Inflammatory macrophage treated with lipopolysaccharide for 4 hours (primary cell): ENCODE measurements at regions not wholly inside any gene's neighbourhood (a gene's known extent, or its start where the extent isn't known, plus 50 kb on each side); places are given as distances from the start of the nearest gene placed in this dataset.
A peak's percentile ranks its signal among the peaks of the same experiment; 100 is the strongest.
"Not testable (repeated sequence)": the region's sequence is repeated elsewhere in the genome, so short reads cannot be mapped to it uniquely, and the experiment has no call there.

Source experiments
- DNase-seq: peaks from one replicate; pipeline ENCODE4 v3.0.0-alpha.2; 2020

GRCh38 chr7:65251851-65252620 is 121.6 kb upstream of the ZNF92 start:
- no peak for DNase-seq

GRCh38 chr7:65250697-65251395 is 122.8 kb upstream of the ZNF92 start:
- no peak for DNase-seq

- no peak for DNase-seq
These were observed 123.4 kb upstream of the ZNF92 start for GRCh38 chr7:65250216-65250615.

- DNase-seq: no peak
These were observed 126.2 kb upstream of the ZNF92 start for GRCh38 chr7:65247491-65247890.

- no peak for DNase-seq
These were observed 133.8 kb upstream of the ZNF92 start for GRCh38 chr7:65239707-65240352.

GRCh38 chr7:65239324-65239706 is 134.3 kb upstream of the ZNF92 start:
- DNase-seq: no peak

GRCh38 chr7:65238785-65239184 is 134.9 kb upstream of the ZNF92 start:
- DNase-seq: no peak

- no peak for DNase-seq
These were observed 138.1 kb upstream of the ZNF92 start for GRCh38 chr7:65235586-65235985.

- no peak for DNase-seq
These were observed 140.1 kb upstream of the ZNF92 start for GRCh38 chr7:65233409-65234034.

GRCh38 chr7:65230231-65230630 is 143.4 kb upstream of the ZNF92 start:
- DNase-seq: no peak

GRCh38 chr7:65225422-65226006 is 148.1 kb upstream of the ZNF92 start:
- DNase-seq: no peak

- no peak for DNase-seq
These were observed 151.0 kb upstream of the ZNF92 start for GRCh38 chr7:65222655-65223054.

GRCh38 chr7:65221683-65222082 is 152.0 kb upstream of the ZNF92 start:
- no peak for DNase-seq

GRCh38 chr7:65219623-65220022 is 154.0 kb upstream of the ZNF92 start:
- DNase-seq: no peak

- DNase-seq: peak; percentile 20
These were observed 157.2 kb upstream of the ZNF92 start for GRCh38 chr7:65216469-65216868.

- not testable (repeated sequence) for DNase-seq
These were observed 160.4 kb upstream of the ZNF92 start for GRCh38 chr7:65213260-65213659.

- DNase-seq: not testable (repeated sequence)
These were observed 174.4 kb upstream of the ZNF92 start for GRCh38 chr7:65199221-65199620.

- not testable (repeated sequence) for DNase-seq
These were observed 180.2 kb upstream of the ZNF92 start for GRCh38 chr7:65193334-65194058.

GRCh38 chr7:65177041-65177440 is 170.6 kb upstream of the ERV3-1 start:
- not testable (repeated sequence) for DNase-seq

- DNase-seq: not testable (repeated sequence)
These were observed 143.6 kb upstream of the ERV3-1 start for GRCh38 chr7:65150105-65150504.

GRCh38 chr7:65146118-65146914 is 139.8 kb upstream of the ERV3-1 start:
- not testable (repeated sequence) for DNase-seq
